ENCODE measurements at regions not wholly inside any gene's neighbourhood (a gene's known extent, or its start where the extent isn't known, plus 50 kb on each side); places are given as distances from the start of the nearest gene placed in this dataset.

- no peaks in the 10 kb centered on the region for H4K20me1 ChIP-seq (ENCODE audit: insufficient read depth, low read length, poor library complexity, severe bottlenecking)
- H3K9me2 ChIP-seq (replicated peaks; ENCODE audit: low read depth, low read length) = no peaks in the 10 kb centered on the region
- H3K9me3 ChIP-seq (ENCODE audit: insufficient read depth, low read depth, low read length) = no peaks in the 10 kb centered on the region
- H3K4me2 ChIP-seq (ENCODE audit: low read depth, low read length, poor library complexity, severe bottlenecking) = no peak overlapping the region
- no peaks in the 10 kb centered on the region for H3F3A ChIP-seq (ENCODE audit: low read depth)
- no peak overlapping the region for H3K9ac ChIP-seq (ENCODE audit: low read depth, low read length, poor library complexity, severe bottlenecking)
- H3K4me1 ChIP-seq (ENCODE audit: insufficient read depth, low read length, poor library complexity, severe bottlenecking) = no peaks in the 10 kb centered on the region
- no peaks in the 10 kb centered on the region for H3K79me2 ChIP-seq (ENCODE audit: insufficient read depth, low read length)
- TF ChIP-seq EZH2phosphoT487 (IDR thresholded peaks at IDR 0.05; ENCODE audit: borderline replicate concordance) = no peak
- no peak overlapping the region for H3K4me3 ChIP-seq (ENCODE audit: low read length, poor library complexity, severe bottlenecking)
- H3K36me3 ChIP-seq (ENCODE audit: insufficient read depth, low read length) = no peaks in the 10 kb centered on the region
- H3K27me3 ChIP-seq (ENCODE audit: insufficient read depth, low read length, poor library complexity, severe bottlenecking) = no peaks in the 10 kb centered on the region
- H2AFZ ChIP-seq (ENCODE audit: low read length) = no peak overlapping the region
Measured at GRCh38 chr4:77481856-77482255, 123.8 kb upstream of the CXCL13 start.

GRCh38 chr4:77488882-77489281 is 116.7 kb upstream of the CXCL13 start:
- Histone ChIP-seq H3K27me3 (ENCODE audit: insufficient read depth, low read length, poor library complexity, severe bottlenecking) (no peaks in the 10 kb centered on the region), H3K4me3 (ENCODE audit: low read length, poor library complexity, severe bottlenecking) (no peak overlapping the region), H3K9me2 (replicated peaks; ENCODE audit: low read depth, low read length) (no peaks in the 10 kb centered on the region), H4K20me1 (ENCODE audit: insufficient read depth, low read length, poor library complexity, severe bottlenecking) (no peaks in the 10 kb centered on the region), H3K4me1 (ENCODE audit: insufficient read depth, low read length, poor library complexity, severe bottlenecking) (no peaks in the 10 kb centered on the region), H3K79me2 (ENCODE audit: insufficient read depth, low read length) (no peaks in the 10 kb centered on the region), H3K4me2 (ENCODE audit: low read depth, low read length, poor library complexity, severe bottlenecking) (no peak overlapping the region), H3K9me3 (ENCODE audit: insufficient read depth, low read depth, low read length) (no peaks in the 10 kb centered on the region), H3F3A (ENCODE audit: low read depth) (no peaks in the 10 kb centered on the region), H3K9ac (ENCODE audit: low read depth, low read length, poor library complexity, severe bottlenecking) (no peak overlapping the region), H3K36me3 (ENCODE audit: insufficient read depth, low read length) (no peaks in the 10 kb centered on the region), H2AFZ (ENCODE audit: low read length) (no peak overlapping the region)
- TF ChIP-seq EZH2phosphoT487 (IDR thresholded peaks at IDR 0.05; ENCODE audit: borderline replicate concordance) (no peak), CTCF (conservative IDR thresholded peaks at IDR 0.05; ENCODE audit: low read length) (no peak)

GRCh38 chr4:77493120-77493752 is 112.4 kb upstream of the CXCL13 start:
- no peaks in the 10 kb centered on the region for H4K20me1 ChIP-seq (ENCODE audit: insufficient read depth, low read length, poor library complexity, severe bottlenecking)
- no peaks in the 10 kb centered on the region for H3K79me2 ChIP-seq (ENCODE audit: insufficient read depth, low read length)
- no peaks in the 10 kb centered on the region for H3F3A ChIP-seq (ENCODE audit: low read depth)
- no peaks in the 10 kb centered on the region for H3K36me3 ChIP-seq (ENCODE audit: insufficient read depth, low read length)
- TF ChIP-seq EZH2phosphoT487 (IDR thresholded peaks at IDR 0.05; ENCODE audit: borderline replicate concordance) (no peak), CTCF (conservative IDR thresholded peaks at IDR 0.05; ENCODE audit: low read length) (no peak)
- peaks cover 6% of the 10 kb centered on the region for H3K4me1 ChIP-seq (ENCODE audit: insufficient read depth, low read length, poor library complexity, severe bottlenecking)
- no peak overlapping the region for H3K9ac ChIP-seq (ENCODE audit: low read depth, low read length, poor library complexity, severe bottlenecking)
- no peak overlapping the region for H3K4me3 ChIP-seq (ENCODE audit: low read length, poor library complexity, severe bottlenecking)
- H3K9me3 ChIP-seq (ENCODE audit: insufficient read depth, low read depth, low read length) = no peaks in the 10 kb centered on the region
- no peak overlapping the region for H3K4me2 ChIP-seq (ENCODE audit: low read depth, low read length, poor library complexity, severe bottlenecking)
- no peaks in the 10 kb centered on the region for H3K27me3 ChIP-seq (ENCODE audit: insufficient read depth, low read length, poor library complexity, severe bottlenecking)
- no peak overlapping the region for H2AFZ ChIP-seq (ENCODE audit: low read length)
- H3K9me2 ChIP-seq (replicated peaks; ENCODE audit: low read depth, low read length) = no peaks in the 10 kb centered on the region

Data from Loucy (cell line).